HL-60 (cell line): ENCODE measurements at regions not wholly inside any gene's neighbourhood (a gene's known extent, or its start where the extent isn't known, plus 50 kb on each side); places are given as distances from the start of the nearest gene placed in this dataset.
"Not testable (repeated sequence)": the region's sequence is repeated elsewhere in the genome, so short reads cannot be mapped to it uniquely, and the experiment has no call there.

Source experiments
- GABPA ChIP-seq: IDR thresholded peaks from 2 replicates; pipeline ENCODE4 v1.6.1; 2012; ENCODE audit warnings: low read depth
- POLR2AphosphoS5 ChIP-seq: IDR thresholded peaks from 2 replicates; pipeline ENCODE4 v1.6.1; 2012; ENCODE audit warnings: low read depth
- SPI1 ChIP-seq: IDR thresholded peaks from 2 replicates; pipeline ENCODE4 v1.6.1; 2012; ENCODE audit warnings: low read depth, mild to moderate bottlenecking, borderline replicate concordance
- TF ChIP-seq, protein P1 (sequence below): IDR thresholded peaks from one replicate; pipeline ENCODE4 v1.5.1; 2011; ENCODE audit warnings: low read length, control low read depth, inconsistent platforms; ENCODE audit not compliant: insufficient read depth
- TF ChIP-seq, protein P2 (sequence below): IDR thresholded peaks from 2 replicates; pipeline ENCODE4 v1.6.1; 2012; ENCODE audit warnings: low read depth; ENCODE audit not compliant: insufficient replicate concordance

DNA sequence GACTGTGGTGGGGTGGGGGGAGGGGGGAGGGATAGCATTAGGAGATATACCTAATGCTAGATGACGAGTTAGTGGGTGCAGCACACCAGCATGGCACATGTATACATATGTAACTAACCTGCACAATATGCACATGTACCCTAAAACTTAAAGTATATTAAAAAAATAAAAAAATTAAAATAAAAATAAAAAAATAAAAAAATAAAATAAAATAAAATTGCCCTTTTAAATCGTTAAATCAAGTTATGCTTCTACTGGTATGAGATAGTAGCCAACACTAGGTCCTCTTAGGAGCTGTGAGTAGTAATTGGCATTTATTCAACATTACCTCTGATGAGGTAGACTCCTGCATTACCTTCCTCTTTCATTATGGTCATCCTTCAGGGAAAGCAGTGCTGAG lies 52.9 kb upstream of the FAM241A start:
- TF ChIP-seq, protein P1, sequence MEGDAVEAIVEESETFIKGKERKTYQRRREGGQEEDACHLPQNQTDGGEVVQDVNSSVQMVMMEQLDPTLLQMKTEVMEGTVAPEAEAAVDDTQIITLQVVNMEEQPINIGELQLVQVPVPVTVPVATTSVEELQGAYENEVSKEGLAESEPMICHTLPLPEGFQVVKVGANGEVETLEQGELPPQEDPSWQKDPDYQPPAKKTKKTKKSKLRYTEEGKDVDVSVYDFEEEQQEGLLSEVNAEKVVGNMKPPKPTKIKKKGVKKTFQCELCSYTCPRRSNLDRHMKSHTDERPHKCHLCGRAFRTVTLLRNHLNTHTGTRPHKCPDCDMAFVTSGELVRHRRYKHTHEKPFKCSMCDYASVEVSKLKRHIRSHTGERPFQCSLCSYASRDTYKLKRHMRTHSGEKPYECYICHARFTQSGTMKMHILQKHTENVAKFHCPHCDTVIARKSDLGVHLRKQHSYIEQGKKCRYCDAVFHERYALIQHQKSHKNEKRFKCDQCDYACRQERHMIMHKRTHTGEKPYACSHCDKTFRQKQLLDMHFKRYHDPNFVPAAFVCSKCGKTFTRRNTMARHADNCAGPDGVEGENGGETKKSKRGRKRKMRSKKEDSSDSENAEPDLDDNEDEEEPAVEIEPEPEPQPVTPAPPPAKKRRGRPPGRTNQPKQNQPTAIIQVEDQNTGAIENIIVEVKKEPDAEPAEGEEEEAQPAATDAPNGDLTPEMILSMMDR = not testable (repeated sequence)
- TF ChIP-seq POLR2AphosphoS5, SPI1, GABPA: not testable (repeated sequence)
- TF ChIP-seq, protein P2, sequence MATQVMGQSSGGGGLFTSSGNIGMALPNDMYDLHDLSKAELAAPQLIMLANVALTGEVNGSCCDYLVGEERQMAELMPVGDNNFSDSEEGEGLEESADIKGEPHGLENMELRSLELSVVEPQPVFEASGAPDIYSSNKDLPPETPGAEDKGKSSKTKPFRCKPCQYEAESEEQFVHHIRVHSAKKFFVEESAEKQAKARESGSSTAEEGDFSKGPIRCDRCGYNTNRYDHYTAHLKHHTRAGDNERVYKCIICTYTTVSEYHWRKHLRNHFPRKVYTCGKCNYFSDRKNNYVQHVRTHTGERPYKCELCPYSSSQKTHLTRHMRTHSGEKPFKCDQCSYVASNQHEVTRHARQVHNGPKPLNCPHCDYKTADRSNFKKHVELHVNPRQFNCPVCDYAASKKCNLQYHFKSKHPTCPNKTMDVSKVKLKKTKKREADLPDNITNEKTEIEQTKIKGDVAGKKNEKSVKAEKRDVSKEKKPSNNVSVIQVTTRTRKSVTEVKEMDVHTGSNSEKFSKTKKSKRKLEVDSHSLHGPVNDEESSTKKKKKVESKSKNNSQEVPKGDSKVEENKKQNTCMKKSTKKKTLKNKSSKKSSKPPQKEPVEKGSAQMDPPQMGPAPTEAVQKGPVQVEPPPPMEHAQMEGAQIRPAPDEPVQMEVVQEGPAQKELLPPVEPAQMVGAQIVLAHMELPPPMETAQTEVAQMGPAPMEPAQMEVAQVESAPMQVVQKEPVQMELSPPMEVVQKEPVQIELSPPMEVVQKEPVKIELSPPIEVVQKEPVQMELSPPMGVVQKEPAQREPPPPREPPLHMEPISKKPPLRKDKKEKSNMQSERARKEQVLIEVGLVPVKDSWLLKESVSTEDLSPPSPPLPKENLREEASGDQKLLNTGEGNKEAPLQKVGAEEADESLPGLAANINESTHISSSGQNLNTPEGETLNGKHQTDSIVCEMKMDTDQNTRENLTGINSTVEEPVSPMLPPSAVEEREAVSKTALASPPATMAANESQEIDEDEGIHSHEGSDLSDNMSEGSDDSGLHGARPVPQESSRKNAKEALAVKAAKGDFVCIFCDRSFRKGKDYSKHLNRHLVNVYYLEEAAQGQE = not testable (repeated sequence)
